H9 (cell line): ENCODE measurements at regions not wholly inside any gene's neighbourhood (a gene's known extent, or its start where the extent isn't known, plus 50 kb on each side); places are given as distances from the start of the nearest gene placed in this dataset.

Source experiments
- DNase-seq: peaks from one replicate; pipeline ENCODE4 v3.0.0-alpha.2; 2017
- H2AFZ ChIP-seq: one replicate; pipeline ENCODE4 v1.6.1; 2013; ENCODE audit warnings: mild to moderate bottlenecking, low read length, control low read depth, moderate library complexity
- H2AK5ac ChIP-seq: 2 replicates; pipeline ENCODE4 v1.6.1; 2013; ENCODE audit warnings: low read length, control low read depth, mixed read lengths; ENCODE audit not compliant: insufficient read length
- H2BK120ac ChIP-seq: one replicate; pipeline ENCODE4 v1.6.1; 2013; ENCODE audit warnings: low read depth, mild to moderate bottlenecking, low read length, control low read depth, inconsistent platforms; ENCODE audit not compliant: poor library complexity, severe bottlenecking
- H2BK12ac ChIP-seq: 2 replicates; pipeline ENCODE4 v1.6.1; 2013; ENCODE audit warnings: low read length, control low read depth, mixed read lengths, low read depth; ENCODE audit not compliant: insufficient read length
- H2BK15ac ChIP-seq: 2 replicates; pipeline ENCODE4 v1.6.1; 2013; ENCODE audit warnings: low read depth, low read length, control low read depth
- H2BK20ac ChIP-seq: one replicate; pipeline ENCODE4 v1.6.1; 2013; ENCODE audit warnings: low read depth, mild to moderate bottlenecking, low read length, control low read depth, inconsistent platforms; ENCODE audit not compliant: poor library complexity, severe bottlenecking
- H2BK5ac ChIP-seq: 2 replicates; pipeline ENCODE4 v1.6.1; 2013; ENCODE audit warnings: low read length, control low read depth, mixed read lengths; ENCODE audit not compliant: insufficient read length
- H3K14ac ChIP-seq: 2 replicates; pipeline ENCODE4 v1.6.1; 2013; ENCODE audit warnings: low read length, control low read depth; ENCODE audit not compliant: insufficient read depth
- H3K18ac ChIP-seq: 2 replicates; pipeline ENCODE4 v1.6.1; 2013; ENCODE audit warnings: low read depth, mild to moderate bottlenecking, mixed read lengths, low read length, control low read depth; ENCODE audit not compliant: insufficient read length
- H3K23ac ChIP-seq: 2 replicates; pipeline ENCODE4 v1.6.1; 2013; ENCODE audit warnings: low read length, control low read depth, mixed read lengths, low read depth; ENCODE audit not compliant: insufficient read length
- H3K23me2 ChIP-seq: 2 replicates; pipeline ENCODE4 v1.6.1; 2013; ENCODE audit warnings: low read depth, mild to moderate bottlenecking, mixed read lengths, low read length, control low read depth; ENCODE audit not compliant: insufficient read length, poor library complexity, severe bottlenecking
- H3K27ac ChIP-seq: 2 replicates; pipeline ENCODE4 v1.5.1; 2013; ENCODE audit warnings: low read length, control low read depth, mixed read lengths, low read depth; ENCODE audit not compliant: insufficient read length
- H3K27me3 ChIP-seq: 2 replicates; pipeline ENCODE4 v1.6.1; 2013; ENCODE audit warnings: low read length, control low read depth, inconsistent platforms; ENCODE audit not compliant: insufficient read depth
- H3K4ac ChIP-seq: 2 replicates; pipeline ENCODE4 v1.6.1; 2013; ENCODE audit warnings: low read depth, mild to moderate bottlenecking, control low read depth, inconsistent platforms, low read length, moderate library complexity
- H3K4me1 ChIP-seq: 2 replicates; pipeline ENCODE4 v1.6.1; 2013; ENCODE audit warnings: low read length, control low read depth, inconsistent platforms; ENCODE audit not compliant: insufficient read depth
- H3K4me2 ChIP-seq: 2 replicates; pipeline ENCODE4 v1.6.1; 2013; ENCODE audit warnings: low read length, control low read depth, mixed read lengths; ENCODE audit not compliant: insufficient read length, insufficient read depth
- H3K56ac ChIP-seq: 2 replicates; pipeline ENCODE4 v1.6.1; 2013; ENCODE audit warnings: low read depth, mild to moderate bottlenecking, mixed read lengths, low read length, control low read depth; ENCODE audit not compliant: insufficient read length
- H3K79me1 ChIP-seq: 2 replicates; pipeline ENCODE4 v1.6.1; 2013; ENCODE audit warnings: low read depth, mild to moderate bottlenecking, moderate library complexity, low read length, control low read depth, inconsistent platforms; ENCODE audit not compliant: insufficient read depth, poor library complexity, severe bottlenecking
- H3K79me2 ChIP-seq: 2 replicates; pipeline ENCODE4 v1.6.1; 2013; ENCODE audit warnings: low read length, control low read depth, inconsistent platforms; ENCODE audit not compliant: insufficient read depth
- H3K9ac ChIP-seq: 2 replicates; pipeline ENCODE4 v1.6.1; 2013; ENCODE audit warnings: low read length, control low read depth, mixed read lengths; ENCODE audit not compliant: insufficient read length; ENCODE audit errors: extremely low read depth
- H3K9me3 ChIP-seq: one replicate; pipeline ENCODE4 v1.6.1; 2013; ENCODE audit warnings: low read depth, low read length, inconsistent platforms; ENCODE audit not compliant: control insufficient read depth
- H3T11ph ChIP-seq: one replicate; pipeline ENCODE4 v1.6.1; 2013; ENCODE audit warnings: mild to moderate bottlenecking, low read length, control low read depth, inconsistent platforms
- H4K20me1 ChIP-seq: one replicate; pipeline ENCODE4 v1.6.1; 2013; ENCODE audit not compliant: control insufficient read depth, insufficient read length, insufficient read depth
- H4K5ac ChIP-seq: 2 replicates; pipeline ENCODE4 v1.6.1; 2013; ENCODE audit warnings: low read depth, mild to moderate bottlenecking, mixed read lengths, low read length, control low read depth; ENCODE audit not compliant: insufficient read length
- H4K8ac ChIP-seq: replicated peaks from 2 replicates; pipeline ENCODE4 v1.6.1; 2013; ENCODE audit warnings: low read length, control low read depth, mixed read lengths, low read depth; ENCODE audit not compliant: insufficient read length
- H4K91ac ChIP-seq: 2 replicates; pipeline ENCODE4 v1.6.1; 2013; ENCODE audit warnings: low read depth, mild to moderate bottlenecking, moderate library complexity, mixed read lengths, low read length, control low read depth; ENCODE audit not compliant: insufficient read length
- H3K27ac Mint-ChIP-seq, 3 experiments: 2 replicates in 2 of 3; 3 replicates in 1 of 3; pipeline ENCODE4 v1.8.0; 2020 to 2021; ENCODE audit warnings: mixed read lengths in 3 of 3, mild to moderate bottlenecking in 1 of 3, moderate library complexity in 1 of 3
- H3K27me3 Mint-ChIP-seq: 2 replicates; pipeline ENCODE4 v1.8.0; 2021; ENCODE audit warnings: low read depth, mild to moderate bottlenecking, moderate library complexity, mixed read lengths
- H3K36me3 Mint-ChIP-seq, 3 experiments: 2 replicates in 2 of 3; 3 replicates in 1 of 3; pipeline ENCODE4 v1.8.0; 2020 to 2021; ENCODE audit warnings: low read depth in 3 of 3, mixed read lengths in 3 of 3; ENCODE audit not compliant: insufficient read depth in 1 of 3
- H3K4me1 Mint-ChIP-seq, 2 experiments: 2 replicates each; pipeline ENCODE4 v1.8.0; 2020; ENCODE audit warnings: mixed read lengths in 2 of 2
- H3K4me3 Mint-ChIP-seq, 2 experiments: 2 replicates in 1 of 2; 3 replicates in 1 of 2; pipeline ENCODE4 v1.8.0; 2020 to 2021; ENCODE audit warnings: mild to moderate bottlenecking in 2 of 2, mixed read lengths in 2 of 2, moderate library complexity in 1 of 2
- H3K9me3 Mint-ChIP-seq, 2 experiments: 2 replicates in 1 of 2; 3 replicates in 1 of 2; pipeline ENCODE4 v1.8.0; 2020; ENCODE audit warnings: mild to moderate bottlenecking in 2 of 2, mixed read lengths in 2 of 2, moderate library complexity in 1 of 2
- CTCF ChIP-seq: fragments of 200-600 bp; sonication (generic); conservative IDR thresholded peaks from 3 replicates; pipeline ENCODE4 v1.8.0; 2021; ENCODE audit warnings: antibody characterized with exemption, mild to moderate bottlenecking
- WGBS: extraction: QIAGEN DNeasy Blood & Tissue Kit; methylation state at CpG from one replicate; pipeline ENCODE4 v1.1.7; 2013; ENCODE audit warnings: missing lambda C conversion rate, low lambda C conversion rate, mixed read lengths; ENCODE audit not compliant: insufficient read length; ENCODE audit errors: extremely low coverage; 5-methylcytosine and 5-hydroxymethylcytosine counted together

- DNase-seq, result no peak
- no peaks in the 10 kb centered on the region for H3K36me3 Mint-ChIP-seq
- Histone ChIP-seq H3K9me3 (no peaks in the 10 kb centered on the region), H3K14ac (no peak overlapping the region), H3K9ac (no peak overlapping the region), H3K79me1 (no peaks in the 10 kb centered on the region), H3K4me1 (peaks cover 3% of the 10 kb centered on the region; the same call in 1 of the 2 replicates), H2BK12ac (no peak overlapping the region), H3K4me2 (no peak overlapping the region), H3K27ac (no peak overlapping the region), H3T11ph (no peak overlapping the region), H3K4ac (no peak overlapping the region), H3K27me3 (no peaks in the 10 kb centered on the region), H2BK20ac (no peak overlapping the region), H4K20me1 (no peaks in the 10 kb centered on the region), H2BK5ac (no peak overlapping the region), H2BK120ac (no peak overlapping the region), H2AK5ac (no peak overlapping the region), H3K23ac (no peak overlapping the region), H4K5ac (no peak overlapping the region), H4K8ac (no peak overlapping the region), H3K56ac (no peak overlapping the region), H4K91ac (no peak overlapping the region), H2BK15ac (no peak overlapping the region), H3K18ac (no peak overlapping the region), H3K79me2 (no peaks in the 10 kb centered on the region), H3K23me2 (no peaks in the 10 kb centered on the region), H2AFZ (no peak overlapping the region)
- no peak for TF ChIP-seq CTCF
- no CpG with 5 or more reads among the region's 3 CpGs for WGBS
- peaks cover 18 to 24% of the 10 kb centered on the region in 2 experiments for H3K4me1 Mint-ChIP-seq
- H3K9me3 Mint-ChIP-seq, result no peaks in the 10 kb centered on the region
- no peaks in the 10 kb centered on the region for H3K27me3 Mint-ChIP-seq
- H3K4me3 Mint-ChIP-seq, result no peak overlapping the region
- no peak overlapping the region for H3K27ac Mint-ChIP-seq
These were observed 454.9 kb downstream of the KLF5 start for GRCh38 chr13:73513751-73514150.
